ENCODE measurements at regions not wholly inside any gene's neighbourhood (a gene's known extent, or its start where the extent isn't known, plus 50 kb on each side); places are given as distances from the start of the nearest gene placed in this dataset.

GRCh38 chr18:73812423-73812822 is 335.2 kb downstream of the FBXO15 start:
- Histone ChIP-seq H2AFZ (ENCODE audit: control insufficient read depth, low read depth, low read length) (no peak overlapping the region), H3K4me1 (ENCODE audit: control insufficient read depth, insufficient read depth, low read length) (no peaks in the 10 kb centered on the region), H3K4me2 (ENCODE audit: control insufficient read depth, insufficient read depth) (no peak overlapping the region), H3K9me3 (replicated peaks; ENCODE audit: control insufficient read depth, insufficient read depth, low read length) (no peaks in the 10 kb centered on the region), H3K36me3 (ENCODE audit: control insufficient read depth in 2 of 2, insufficient read depth in 2 of 2, low read length in 1 of 2) (no peaks in the 10 kb centered on the region), H3K9ac (ENCODE audit: control insufficient read depth, insufficient read depth, low read length) (no peak overlapping the region), H3K4me3 (no peak overlapping the region), H3K79me2 (ENCODE audit: control insufficient read depth, insufficient read depth, low read length) (no peaks in the 10 kb centered on the region), H3K27ac (ENCODE audit: control insufficient read depth, insufficient read depth) (no peak overlapping the region), H4K20me1 (ENCODE audit: control insufficient read depth, insufficient read depth) (no peaks in the 10 kb centered on the region), H3K27me3 (replicated peaks in 1 of 2; ENCODE audit: control insufficient read depth in 2 of 2, insufficient read depth in 2 of 2, low read length in 1 of 2) (no peaks in the 10 kb centered on the region)
- RAD21 ChIA-PET (ENCODE audit: unreplicated experiment) = no interaction called here
- DNase-seq (ENCODE audit: low read depth, low spot score) (no peak), FAIRE-seq (no peak), ATAC-seq (no peak)
- intact Hi-C loops (cut with micrococcal nuclease; ENCODE audit: unreplicated experiment) (no loop called here), in situ Hi-C loops (cut with MboI) (no loop called here)
- TF ChIP-seq EP300 (IDR thresholded peaks at IDR 0.05; ENCODE audit: borderline replicate concordance in 1 of 2, control insufficient read depth in 1 of 2, low read depth in 2 of 2, low read length in 2 of 2) (no peak), CHD1 (IDR thresholded peaks at IDR 0.05; ENCODE audit: low read depth, low read length) (no peak), NFIC (IDR thresholded peaks at IDR 0.05; ENCODE audit: low read depth, low read length) (no peak), TCF7 (IDR thresholded peaks at IDR 0.05; ENCODE audit: borderline replicate concordance) (no peak), ZNF274 (IDR thresholded peaks at IDR 0.05; ENCODE audit: insufficient read depth, insufficient read length) (no peak), JUND (IDR thresholded peaks at IDR 0.05; ENCODE audit: low read depth, low read length) (no peak), HSF1 (IDR thresholded peaks at IDR 0.05; ENCODE audit: low read depth, low read length) (no peak), NFYB (IDR thresholded peaks at IDR 0.05; ENCODE audit: insufficient read depth, low read depth, low read length) (no peak), DPF2 (IDR thresholded peaks at IDR 0.05) (no peak), RAD21 (IDR thresholded peaks at IDR 0.05; ENCODE audit: insufficient read depth, low read depth, low read length) (no peak), IRF5 (IDR thresholded peaks at IDR 0.05; ENCODE audit: borderline replicate concordance) (no peak), BCL11A (IDR thresholded peaks at IDR 0.05; ENCODE audit: low read depth, low read length) (no peak), FOXK2 (IDR thresholded peaks at IDR 0.05) (no peak), MXI1 (IDR thresholded peaks at IDR 0.05; ENCODE audit: low read depth, low read length) (no peak), POLR2AphosphoS2 (IDR thresholded peaks at IDR 0.05; ENCODE audit: low read depth, low read length) (no peak)
- TF ChIP-seq, protein P1, sequence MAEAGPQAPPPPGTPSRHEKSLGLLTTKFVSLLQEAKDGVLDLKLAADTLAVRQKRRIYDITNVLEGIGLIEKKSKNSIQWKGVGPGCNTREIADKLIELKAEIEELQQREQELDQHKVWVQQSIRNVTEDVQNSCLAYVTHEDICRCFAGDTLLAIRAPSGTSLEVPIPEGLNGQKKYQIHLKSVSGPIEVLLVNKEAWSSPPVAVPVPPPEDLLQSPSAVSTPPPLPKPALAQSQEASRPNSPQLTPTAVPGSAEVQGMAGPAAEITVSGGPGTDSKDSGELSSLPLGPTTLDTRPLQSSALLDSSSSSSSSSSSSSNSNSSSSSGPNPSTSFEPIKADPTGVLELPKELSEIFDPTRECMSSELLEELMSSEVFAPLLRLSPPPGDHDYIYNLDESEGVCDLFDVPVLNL (IDR thresholded peaks at IDR 0.05; ENCODE audit: low read depth, low read length) = no peak
- SMC1A ChIA-PET (ENCODE audit: uncharacterized antibody, unreplicated experiment) = no interaction called here
- no TSS peak for BruUV-seq (replicated peaks)
- CTCF ChIA-PET = no interaction called here
- WGBS (ENCODE audit: insufficient coverage, insufficient replicate concordance, low lambda C conversion rate, missing lambda C conversion rate) = 75% methylated on average over 11 of the region's 11 CpGs
- POLR2A ChIA-PET = no interaction called here
